HG03565 (cell line): ENCODE measurements at regions not wholly inside any gene's neighbourhood (a gene's known extent, or its start where the extent isn't known, plus 50 kb on each side); places are given as distances from the start of the nearest gene placed in this dataset.
A peak's percentile ranks its signal among the peaks of the same experiment; 100 is the strongest.

Source experiments
- ATAC-seq: cut with Tn5 transposase; IDR thresholded peaks from one replicate; pipeline ENCODE4 v1.9.1; 2021; ENCODE audit warnings: mild to moderate bottlenecking, moderate library complexity; ENCODE audit not compliant: unreplicated experiment

GRCh38 chr13:22112956-22113745, 442.3 kb downstream of the FGF9 start:
- ATAC-seq = no peak

GRCh38 chr13:22114630-22115311, 443.9 kb downstream of the FGF9 start:
- peak; percentile 85 for ATAC-seq

- no peak for ATAC-seq
Observed at GRCh38 chr13:22118158-22118557, 447.3 kb downstream of the FGF9 start.

GRCh38 chr13:22120646-22121045, 449.8 kb downstream of the FGF9 start:
- ATAC-seq = no peak

GRCh38 chr13:22121146-22121739, 450.4 kb downstream of the FGF9 start:
- no peak for ATAC-seq

DNA sequence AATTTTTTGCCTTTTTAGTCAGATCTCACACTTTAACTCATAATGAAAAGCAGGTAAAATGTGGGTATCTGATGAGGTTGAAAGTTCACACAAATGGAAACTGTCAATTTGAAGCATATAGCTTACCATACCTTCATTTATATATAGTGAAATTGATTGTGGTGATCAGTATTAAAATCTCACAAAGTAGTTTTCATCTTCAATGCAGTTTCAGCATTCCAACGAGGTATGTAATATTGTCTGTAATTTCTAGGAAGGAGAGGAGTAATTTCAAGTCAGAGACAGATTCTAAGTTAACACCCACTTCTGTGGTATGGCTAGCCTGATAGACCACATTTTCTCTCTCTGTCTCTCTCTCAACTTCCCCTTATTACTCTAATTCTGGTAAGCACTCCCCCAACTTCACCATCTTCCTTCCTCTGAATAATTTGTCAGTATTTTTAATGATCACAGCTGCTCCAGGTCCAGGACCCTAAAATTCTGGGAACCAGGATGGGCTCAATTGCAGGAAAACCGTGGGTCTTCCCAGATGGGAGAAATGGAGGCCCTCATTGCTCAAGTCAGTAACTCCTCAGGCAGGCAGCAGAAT, 455.7 kb downstream of the FGF9 start:
- peak; percentile 97 for ATAC-seq

DNA sequence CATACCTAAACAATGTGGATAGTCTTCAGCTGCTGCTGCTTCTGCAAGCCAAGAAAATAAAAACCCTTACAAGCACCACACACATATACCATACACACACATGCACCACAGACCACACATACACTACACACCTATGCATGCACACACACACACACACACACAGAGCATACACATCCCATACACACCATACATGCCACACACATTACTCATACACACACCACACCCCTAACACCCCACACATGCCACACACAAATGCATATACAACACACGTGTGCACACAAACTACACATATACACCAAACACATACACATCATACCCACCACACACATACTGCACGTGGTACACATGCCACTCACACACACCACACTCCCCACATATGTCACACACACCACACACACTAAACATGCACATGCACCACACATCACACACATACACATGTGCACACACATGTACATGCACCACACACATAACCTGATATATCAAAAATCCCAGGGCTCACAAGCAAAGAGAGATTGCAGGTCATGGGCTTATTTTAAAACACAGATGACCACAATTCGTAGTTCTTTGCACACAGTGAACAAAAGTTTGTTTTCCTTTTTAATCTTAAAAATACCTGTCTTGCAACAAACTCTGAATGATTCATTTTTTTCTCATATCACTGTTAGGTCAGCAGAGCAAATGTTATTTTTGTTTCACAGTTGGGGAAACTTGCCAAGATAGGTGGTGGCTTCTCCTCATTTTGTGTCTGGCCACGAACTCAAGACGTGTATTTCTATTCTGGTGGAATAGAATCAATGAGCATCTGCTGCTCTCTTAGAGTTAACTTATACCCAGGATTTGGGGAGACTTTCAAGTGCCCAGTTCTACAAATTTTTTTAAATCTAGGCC, 456.6 kb downstream of the FGF9 start:
- no peak for ATAC-seq

DNA sequence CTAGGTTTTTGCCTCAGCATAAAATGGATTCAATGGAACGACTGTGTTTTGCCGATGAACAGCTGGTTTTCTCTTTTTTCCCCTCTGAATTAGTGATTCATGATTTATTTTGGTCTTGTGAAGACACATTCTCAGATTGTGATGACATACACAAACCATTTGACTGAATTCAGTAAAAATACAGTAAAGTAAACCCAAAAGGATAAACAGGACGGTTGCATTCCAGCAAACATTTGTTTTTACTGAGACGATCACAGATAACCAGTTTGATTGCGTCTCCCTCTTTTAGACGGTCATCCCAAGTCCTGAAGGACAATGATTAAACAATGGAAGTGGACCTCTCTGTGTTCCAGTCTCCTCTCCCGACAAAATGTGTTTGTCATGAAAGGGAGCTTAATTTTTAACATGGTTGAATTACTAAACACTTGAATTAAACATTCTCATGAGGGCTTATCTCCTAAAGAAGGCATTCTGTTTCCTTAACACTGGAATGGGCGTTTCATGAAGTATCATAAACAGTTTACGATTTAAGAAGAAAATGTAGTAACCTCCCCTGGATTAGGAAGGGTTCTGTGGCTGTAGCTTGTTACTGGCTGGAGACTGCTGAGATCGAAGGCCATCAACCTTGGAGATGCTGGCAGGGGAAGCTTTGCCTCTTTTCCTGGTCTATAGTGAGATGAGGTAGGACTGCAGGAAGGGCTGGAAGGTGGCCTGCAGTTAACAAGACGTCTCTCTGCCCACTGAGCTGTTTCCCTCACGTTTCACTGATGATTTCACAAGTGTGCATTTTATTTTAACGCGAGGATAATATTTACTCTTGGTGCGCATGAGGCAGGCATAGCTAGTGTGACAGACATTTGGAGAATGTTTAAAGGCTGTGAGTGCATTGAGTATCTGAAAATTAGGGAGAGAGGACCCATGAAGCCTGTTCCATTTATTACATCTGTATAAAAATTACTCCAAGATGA, 457.9 kb downstream of the FGF9 start:
- no peak for ATAC-seq

DNA sequence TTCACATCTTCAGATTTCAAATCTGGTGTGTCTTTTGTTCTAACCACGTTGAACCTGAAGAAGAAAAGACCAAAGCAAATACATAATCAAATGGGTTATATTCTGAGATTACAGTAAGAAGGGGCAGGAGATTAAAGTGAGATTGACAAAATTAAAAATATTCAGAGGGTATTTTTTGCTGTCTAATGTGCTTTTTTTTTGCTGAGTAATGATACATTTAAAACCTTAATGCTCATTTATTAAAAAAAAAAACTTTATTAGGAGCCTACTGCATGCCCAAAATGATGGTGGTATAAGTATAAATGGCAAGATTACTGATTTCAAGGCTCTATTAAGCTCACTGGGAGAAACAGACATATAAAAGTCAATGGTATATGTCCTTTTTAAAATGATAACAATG, 459.4 kb downstream of the FGF9 start:
- no peak for ATAC-seq

GRCh38 chr13:22134261-22134660, 463.4 kb downstream of the FGF9 start:
- ATAC-seq = no peak

DNA sequence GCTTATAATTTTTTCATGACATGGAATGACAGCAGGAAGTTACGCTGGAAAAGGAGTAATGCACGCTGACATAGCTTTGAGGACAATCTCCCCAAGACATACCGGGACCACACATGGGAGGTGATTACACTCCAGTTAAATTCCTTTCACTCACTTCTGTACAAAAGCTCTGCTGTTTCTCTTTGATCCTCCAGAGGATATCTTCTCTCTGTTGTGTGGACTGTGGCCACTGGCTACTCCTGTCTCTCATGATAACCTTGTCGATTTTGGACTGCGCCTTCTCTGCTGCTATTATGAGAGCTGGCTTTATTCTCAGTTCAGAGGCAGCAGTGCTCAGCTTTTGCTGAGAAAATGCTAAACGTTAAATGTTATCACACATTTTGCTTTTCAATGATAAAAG, 464.6 kb downstream of the FGF9 start:
- ATAC-seq = no peak

DNA sequence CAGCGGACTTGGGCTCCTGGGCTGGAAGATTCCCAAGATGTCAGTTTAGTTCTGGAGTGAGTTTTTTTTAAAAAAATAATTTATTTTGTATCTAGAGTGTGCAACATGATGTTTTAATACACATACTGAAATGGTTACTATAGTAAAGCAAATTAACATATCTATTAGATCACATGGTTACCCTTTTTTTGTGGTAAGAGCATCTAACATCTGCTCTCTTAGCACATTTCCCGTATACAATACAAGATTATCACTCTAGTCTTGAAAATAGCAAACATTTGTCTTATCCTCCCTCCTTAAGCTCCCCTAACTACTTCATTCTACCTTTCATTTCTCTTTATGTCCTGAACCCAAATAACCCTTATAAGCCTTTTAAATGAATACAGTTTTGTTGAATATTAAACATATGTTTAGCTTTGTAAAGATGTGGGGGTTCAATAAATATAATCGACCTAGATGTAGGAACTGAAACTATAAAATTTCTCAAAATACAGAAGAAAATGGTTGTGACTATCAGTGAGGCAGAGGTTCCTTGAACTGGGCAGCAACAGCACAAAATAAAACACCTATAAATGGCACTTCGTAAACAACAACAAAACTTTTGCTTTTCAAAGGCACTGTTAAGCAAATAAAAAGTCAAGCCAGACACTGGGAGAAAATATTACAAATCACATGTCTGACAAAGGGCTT, 466.6 kb downstream of the FGF9 start:
- no peak for ATAC-seq

DNA sequence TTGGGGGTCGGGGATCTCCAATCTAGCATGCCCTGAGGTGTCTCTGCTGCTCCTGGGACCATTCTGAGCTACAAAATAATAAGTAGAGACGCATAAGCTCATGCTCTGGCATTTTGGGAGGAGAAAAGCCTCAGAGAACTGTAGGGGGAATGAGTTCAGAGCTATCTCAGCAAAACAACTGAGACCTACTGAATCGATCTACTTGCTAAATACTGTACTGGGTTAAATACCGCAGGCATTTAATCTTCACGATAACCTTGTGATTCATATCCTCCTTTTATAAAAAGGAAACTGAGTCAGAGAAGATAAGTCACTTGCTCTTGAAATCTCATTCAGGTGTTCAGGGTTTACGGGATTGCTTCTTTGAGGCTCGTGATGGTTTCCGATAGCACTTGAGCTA, 468.1 kb downstream of the FGF9 start:
- ATAC-seq = no peak

DNA sequence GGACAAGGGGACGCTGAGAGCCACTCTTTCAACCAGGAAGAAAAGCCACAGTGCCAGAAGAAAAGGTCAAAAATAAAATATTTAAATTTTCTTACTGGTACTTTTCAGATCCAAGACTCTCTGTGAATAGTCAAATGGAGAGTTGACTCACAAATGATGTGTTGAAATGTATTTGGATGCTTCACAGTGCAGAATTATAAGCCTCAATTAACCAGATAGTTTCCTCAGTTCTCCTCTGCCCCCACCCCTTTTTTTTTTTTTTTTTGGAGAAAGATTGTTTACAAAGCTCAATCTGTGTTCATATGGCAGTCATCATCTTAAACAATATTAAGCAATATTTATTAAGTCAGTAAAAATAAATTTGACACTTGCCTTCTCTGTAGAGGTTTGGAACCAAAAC, 470.8 kb downstream of the FGF9 start:
- ATAC-seq = no peak

GRCh38 chr13:22143671-22144070, 472.8 kb downstream of the FGF9 start:
- no peak for ATAC-seq

GRCh38 chr13:22144806-22145205, 473.9 kb downstream of the FGF9 start:
- ATAC-seq = no peak

- ATAC-seq = no peak
Observed at GRCh38 chr13:22148187-22148586, 477.3 kb downstream of the FGF9 start.

DNA sequence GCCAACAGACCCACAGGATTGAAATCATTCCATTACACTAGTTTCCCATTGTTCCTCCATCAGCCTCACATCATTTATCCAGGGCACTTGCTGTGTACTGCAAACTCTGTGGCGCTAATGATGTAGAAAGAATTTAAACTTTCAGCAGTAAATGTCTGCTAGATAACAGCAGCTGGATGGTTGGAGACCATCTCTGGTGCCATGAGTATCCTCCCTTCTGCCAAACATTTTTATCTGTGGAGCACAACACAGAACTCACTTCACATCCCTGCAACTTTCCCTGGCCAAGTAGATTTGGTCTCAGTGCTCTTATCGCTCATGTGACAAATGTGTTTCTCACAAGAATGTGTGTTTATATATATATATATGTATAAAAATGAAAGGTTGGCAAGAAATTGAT, 481.9 kb downstream of the FGF9 start:
- no peak for ATAC-seq

- no peak for ATAC-seq
Observed at GRCh38 chr13:22154041-22154440, 483.2 kb downstream of the FGF9 start.
